ENCODE measurements at regions not wholly inside any gene's neighbourhood (a gene's known extent, or its start where the extent isn't known, plus 50 kb on each side); places are given as distances from the start of the nearest gene placed in this dataset.

DNA sequence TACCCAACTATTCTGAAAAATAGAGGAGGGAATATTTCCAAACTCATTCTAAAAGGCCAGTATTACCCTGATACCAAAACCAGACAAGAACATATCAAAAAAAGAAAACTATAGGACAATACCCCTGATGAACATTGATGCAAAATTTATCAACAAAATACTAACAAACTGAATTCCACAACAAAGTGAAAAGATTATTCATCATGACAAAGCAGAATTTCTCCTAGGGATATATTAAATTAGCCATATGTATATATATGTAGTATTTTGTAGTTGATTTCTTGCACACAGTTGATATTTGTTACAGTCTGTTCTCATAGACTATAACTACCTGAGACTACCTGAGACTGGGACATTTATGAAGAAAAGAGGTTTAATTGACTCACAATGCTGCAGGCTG, 495.0 kb upstream of the SPRY2 start:
- Histone ChIP-seq H3K9ac (replicated peaks; ENCODE audit: extremely low read depth, insufficient read depth, low read length) (no peak overlapping the region), H3K9me1 (replicated peaks; ENCODE audit: control insufficient read depth, extremely low read depth, insufficient read depth, low read length) (no peaks in the 10 kb centered on the region), H3K79me2 (ENCODE audit: control insufficient read depth, insufficient read depth, low read length) (no peaks in the 10 kb centered on the region), H3K27ac (ENCODE audit: insufficient read depth, low read depth, low read length) (no peak overlapping the region), H3K4me2 (ENCODE audit: insufficient read depth, low read length) (no peak overlapping the region), H2AFZ (ENCODE audit: low read depth, low read length) (no peak overlapping the region), H4K20me1 (replicated peaks; ENCODE audit: control insufficient read depth, extremely low read depth, insufficient read depth, low read length) (no peaks in the 10 kb centered on the region), H3K36me3 (ENCODE audit: control insufficient read depth in 2 of 2, extremely low read depth in 1 of 2, insufficient read depth in 2 of 2, low read length in 2 of 2) (no peaks in the 10 kb centered on the region), H3K27me3 (ENCODE audit: control insufficient read depth in 2 of 2, insufficient read depth in 2 of 2, low read length in 2 of 2) (no peaks in the 10 kb centered on the region), H3K4me1 (ENCODE audit: control insufficient read depth, extremely low read depth, insufficient read depth, low read length) (peaks cover 6% of the 10 kb centered on the region), H3K4me3 (replicated peaks in 1 of 3; ENCODE audit: insufficient read depth in 1 of 3, low read depth in 1 of 3, low read length in 3 of 3) (no peak overlapping the region), H3K9me3 (replicated peaks; ENCODE audit: control insufficient read depth, insufficient read depth, low read length) (no peaks in the 10 kb centered on the region)
- no TSS peak for BruUV-seq (replicated peaks)
- FAIRE-seq (no peak), DNase-seq (ENCODE audit: low read depth, low spot score) (no peak)
- POLR2A ChIA-PET, result no interaction called here
- TF ChIP-seq POLR2AphosphoS5 (IDR thresholded peaks at IDR 0.05; ENCODE audit: insufficient read depth, low read depth, low read length) (no peak), FOS (IDR thresholded peaks at IDR 0.05; ENCODE audit: borderline replicate concordance, insufficient read depth, low read length) (no peak), EZH2 (IDR thresholded peaks at IDR 0.05; ENCODE audit: borderline replicate concordance, low read depth, low read length, severe bottlenecking) (no peak), GATA2 (IDR thresholded peaks at IDR 0.05; ENCODE audit: insufficient read depth, insufficient read length, low read depth, low read length) (no peak), POLR2A (IDR thresholded peaks at IDR 0.05; ENCODE audit: low read depth, low read length) (no peak), JUN (IDR thresholded peaks at IDR 0.05; ENCODE audit: borderline replicate concordance, insufficient read depth, insufficient read length, low read depth) (no peak), MYC (IDR thresholded peaks at IDR 0.05; ENCODE audit: low read depth, low read length) (no peak)
- TF ChIP-seq, protein P1, sequence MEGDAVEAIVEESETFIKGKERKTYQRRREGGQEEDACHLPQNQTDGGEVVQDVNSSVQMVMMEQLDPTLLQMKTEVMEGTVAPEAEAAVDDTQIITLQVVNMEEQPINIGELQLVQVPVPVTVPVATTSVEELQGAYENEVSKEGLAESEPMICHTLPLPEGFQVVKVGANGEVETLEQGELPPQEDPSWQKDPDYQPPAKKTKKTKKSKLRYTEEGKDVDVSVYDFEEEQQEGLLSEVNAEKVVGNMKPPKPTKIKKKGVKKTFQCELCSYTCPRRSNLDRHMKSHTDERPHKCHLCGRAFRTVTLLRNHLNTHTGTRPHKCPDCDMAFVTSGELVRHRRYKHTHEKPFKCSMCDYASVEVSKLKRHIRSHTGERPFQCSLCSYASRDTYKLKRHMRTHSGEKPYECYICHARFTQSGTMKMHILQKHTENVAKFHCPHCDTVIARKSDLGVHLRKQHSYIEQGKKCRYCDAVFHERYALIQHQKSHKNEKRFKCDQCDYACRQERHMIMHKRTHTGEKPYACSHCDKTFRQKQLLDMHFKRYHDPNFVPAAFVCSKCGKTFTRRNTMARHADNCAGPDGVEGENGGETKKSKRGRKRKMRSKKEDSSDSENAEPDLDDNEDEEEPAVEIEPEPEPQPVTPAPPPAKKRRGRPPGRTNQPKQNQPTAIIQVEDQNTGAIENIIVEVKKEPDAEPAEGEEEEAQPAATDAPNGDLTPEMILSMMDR (IDR thresholded peaks at IDR 0.05; ENCODE audit: extremely low read depth in 1 of 2, insufficient read depth in 1 of 2, low read depth in 1 of 2, low read length in 2 of 2), result no peak
- TF ChIP-seq, protein P2, sequence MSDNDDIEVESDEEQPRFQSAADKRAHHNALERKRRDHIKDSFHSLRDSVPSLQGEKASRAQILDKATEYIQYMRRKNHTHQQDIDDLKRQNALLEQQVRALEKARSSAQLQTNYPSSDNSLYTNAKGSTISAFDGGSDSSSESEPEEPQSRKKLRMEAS (IDR thresholded peaks at IDR 0.05; ENCODE audit: insufficient read depth, insufficient read length), result no peak
- intact Hi-C loops (cut with micrococcal nuclease), result no loop called here
- CTCF ChIA-PET, result no interaction called here
- dilution Hi-C loops (cut with MboI; ENCODE audit: extremely low pct_ligation_motif_present, low sequenced_read_pairs), result no loop called here

Data from endothelial cell of umbilical vein (primary cell).